ENCODE measurements at regions not wholly inside any gene's neighbourhood (a gene's known extent, or its start where the extent isn't known, plus 50 kb on each side); places are given as distances from the start of the nearest gene placed in this dataset.

DNA sequence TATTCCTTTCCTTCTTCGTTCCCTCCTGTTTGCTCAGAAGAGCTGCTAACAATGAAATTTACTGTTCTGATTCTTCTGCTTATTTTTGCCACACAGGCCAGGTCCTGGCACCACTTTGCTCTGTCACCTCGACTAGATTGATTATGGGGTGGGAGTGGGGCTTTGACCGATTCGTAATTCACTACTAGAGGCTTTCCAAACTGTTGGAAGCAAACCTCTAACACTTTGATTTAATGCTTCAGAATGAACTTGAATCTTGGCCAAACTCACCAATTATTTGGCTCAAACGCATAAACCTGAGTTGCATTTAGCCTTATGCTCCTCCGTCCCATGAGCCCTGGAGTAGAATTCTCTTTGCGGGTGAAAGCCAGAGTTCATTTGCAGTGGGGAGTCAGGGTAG, 476.2 kb upstream of the FZD8 start:
- Histone ChIP-seq H3K36me3 (ENCODE audit: control insufficient read depth in 2 of 2, extremely low read depth in 1 of 2, insufficient read depth in 1 of 2, low read length in 1 of 2) (no peaks in the 10 kb centered on the region), H3K27me3 (replicated peaks in 1 of 2; ENCODE audit: control insufficient read depth in 2 of 2, extremely low read depth in 1 of 2, insufficient read depth in 2 of 2, low read length in 1 of 2) (no peaks in the 10 kb centered on the region), H3K4me3 (ENCODE audit: control insufficient read depth in 1 of 2, extremely low read depth in 1 of 2, low read length in 1 of 2) (no peak overlapping the region), H3K4me1 (ENCODE audit: control insufficient read depth in 1 of 2, extremely low read depth in 1 of 2, insufficient read depth in 2 of 2, low read length in 2 of 2) (no peaks in the 10 kb centered on the region), H3K27ac (ENCODE audit: low read length) (no peak overlapping the region), H3K9me3 (no peaks in the 10 kb centered on the region)
- ATAC-seq (replicated peaks in 1 of 4) (no peak), DNase-seq (no peak)
- H3K4me1 Mint-ChIP-seq = no peaks in the 10 kb centered on the region
- no peak overlapping the region for H3K4me3 Mint-ChIP-seq
- H3K36me3 Mint-ChIP-seq = no peaks in the 10 kb centered on the region
- POLR2A ChIA-PET = no interaction called here
- H3K9me3 Mint-ChIP-seq = peaks cover 7 to 13% (median 12%) of the 10 kb centered on the region in 3 donors
- H3K27ac Mint-ChIP-seq = no peak overlapping the region
- H3K27me3 Mint-ChIP-seq = no peaks in the 10 kb centered on the region
- WGBS (ENCODE audit: insufficient coverage) = no CpG with 5 or more reads among the region's 7 CpGs
- CTCF ChIA-PET = no interaction called here

DNA sequence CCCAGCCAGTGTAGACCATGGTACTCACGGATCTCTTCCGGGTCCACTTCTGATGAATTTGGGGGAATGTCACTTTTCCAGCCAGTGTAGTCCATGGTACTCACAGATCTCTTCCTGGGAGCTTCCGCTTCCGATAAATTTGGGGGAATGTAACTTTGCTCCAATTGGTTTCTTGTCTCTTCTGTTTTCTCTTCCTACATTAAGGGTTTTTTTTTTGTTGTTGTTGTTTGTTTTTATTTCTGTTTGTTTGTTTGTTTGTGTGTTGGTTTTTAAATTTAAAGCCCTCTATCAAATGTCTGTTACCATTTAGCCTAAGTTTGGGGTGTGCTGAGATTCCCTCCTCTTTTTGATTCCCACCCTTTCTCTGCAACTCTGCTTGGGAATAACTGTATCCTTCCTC, 475.8 kb upstream of the FZD8 start:
- Mint-ChIP-seq H3K36me3 (no peaks in the 10 kb centered on the region), H3K9me3 (peaks cover 7 to 13% (median 10%) of the 10 kb centered on the region in 3 donors), H3K4me3 (no peak overlapping the region), H3K27ac (peak overlapping the region in 1 of 2 donors; percentile 37), H3K27me3 (no peaks in the 10 kb centered on the region), H3K4me1 (no peaks in the 10 kb centered on the region)
- POLR2A ChIA-PET = no interaction called here
- Histone ChIP-seq H3K4me3 (ENCODE audit: control insufficient read depth in 1 of 2, extremely low read depth in 1 of 2, low read length in 1 of 2) (no peak overlapping the region), H3K36me3 (ENCODE audit: control insufficient read depth in 2 of 2, extremely low read depth in 1 of 2, insufficient read depth in 1 of 2, low read length in 1 of 2) (no peaks in the 10 kb centered on the region), H3K27ac (ENCODE audit: low read length) (no peak overlapping the region), H3K9me3 (no peaks in the 10 kb centered on the region), H3K27me3 (replicated peaks in 1 of 2; ENCODE audit: control insufficient read depth in 2 of 2, extremely low read depth in 1 of 2, insufficient read depth in 2 of 2, low read length in 1 of 2) (no peaks in the 10 kb centered on the region), H3K4me1 (ENCODE audit: control insufficient read depth in 1 of 2, extremely low read depth in 1 of 2, insufficient read depth in 2 of 2, low read length in 2 of 2) (no peaks in the 10 kb centered on the region)
- no peak for ATAC-seq (replicated peaks in 1 of 4)
- DNase-seq = no peak
- 100% methylated on average over 1 of the region's 4 CpGs for WGBS (ENCODE audit: insufficient coverage)
- CTCF ChIA-PET = no interaction called here

DNA sequence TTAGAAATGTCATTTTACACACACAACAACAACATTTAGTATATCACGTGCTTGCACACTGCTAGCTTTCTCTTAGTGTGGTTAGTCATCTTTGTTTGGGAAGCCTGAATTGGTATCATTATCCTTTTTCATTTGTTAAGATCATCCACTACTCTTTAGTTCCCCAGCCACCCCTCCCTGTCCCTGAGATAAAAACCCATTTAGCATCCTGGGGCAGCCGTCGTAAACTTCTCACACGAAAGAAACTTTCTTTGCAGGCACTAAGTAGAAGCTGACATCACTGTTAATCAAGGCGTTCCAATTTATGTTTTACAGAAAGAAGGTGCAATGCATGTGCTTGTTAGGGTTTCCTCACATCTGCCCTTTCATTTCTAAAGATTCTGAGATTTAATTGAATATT, 475.1 kb upstream of the FZD8 start:
- Histone ChIP-seq H3K9me3 (no peaks in the 10 kb centered on the region), H3K27me3 (replicated peaks in 1 of 2; ENCODE audit: control insufficient read depth in 2 of 2, extremely low read depth in 1 of 2, insufficient read depth in 2 of 2, low read length in 1 of 2) (no peaks in the 10 kb centered on the region), H3K4me1 (ENCODE audit: control insufficient read depth in 1 of 2, extremely low read depth in 1 of 2, insufficient read depth in 2 of 2, low read length in 2 of 2) (no peaks in the 10 kb centered on the region), H3K4me3 (ENCODE audit: control insufficient read depth in 1 of 2, extremely low read depth in 1 of 2, low read length in 1 of 2) (no peak overlapping the region), H3K27ac (ENCODE audit: low read length) (no peak overlapping the region), H3K36me3 (ENCODE audit: control insufficient read depth in 2 of 2, extremely low read depth in 1 of 2, insufficient read depth in 1 of 2, low read length in 1 of 2) (no peaks in the 10 kb centered on the region)
- Mint-ChIP-seq H3K27ac (no peak overlapping the region), H3K4me3 (no peak overlapping the region), H3K9me3 (peaks cover 7 to 13% (median 10%) of the 10 kb centered on the region in 3 donors), H3K36me3 (no peaks in the 10 kb centered on the region), H3K27me3 (no peaks in the 10 kb centered on the region), H3K4me1 (no peaks in the 10 kb centered on the region)
- CTCF ChIA-PET = no interaction called here
- WGBS (ENCODE audit: insufficient coverage) = no CpG with 5 or more reads among the region's 5 CpGs
- POLR2A ChIA-PET = no interaction called here
- DNase-seq = no peak
- no peak for ATAC-seq (replicated peaks in 1 of 4)

DNA sequence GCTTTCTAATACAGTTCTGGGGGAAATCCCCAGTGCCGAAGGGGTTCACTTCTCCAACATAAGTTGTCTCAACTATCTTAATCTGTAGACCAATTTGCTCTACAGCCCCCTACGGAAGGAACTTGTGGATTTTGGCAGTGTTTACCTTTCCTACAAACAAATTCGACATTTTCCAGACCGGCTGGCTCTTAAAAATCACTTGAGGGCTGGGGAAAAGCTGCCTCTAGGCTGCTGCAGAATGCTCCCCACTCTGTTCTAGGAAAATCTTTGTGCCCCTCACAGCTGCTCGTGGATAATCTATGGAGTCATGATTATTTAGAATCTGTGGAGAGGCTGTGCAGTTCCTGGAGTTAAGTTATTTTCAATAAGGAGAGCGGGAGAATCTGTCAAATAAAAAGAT, 474.6 kb upstream of the FZD8 start:
- ChIA-PET POLR2A (no interaction called here), CTCF (no interaction called here)
- ATAC-seq (replicated peaks in 1 of 4) = no peak
- no peak overlapping the region for H3K27ac Mint-ChIP-seq
- Histone ChIP-seq H3K4me3 (ENCODE audit: control insufficient read depth in 1 of 2, extremely low read depth in 1 of 2, low read length in 1 of 2) (no peak overlapping the region), H3K9me3 (no peaks in the 10 kb centered on the region), H3K27ac (ENCODE audit: low read length) (no peak overlapping the region), H3K4me1 (ENCODE audit: control insufficient read depth in 1 of 2, extremely low read depth in 1 of 2, insufficient read depth in 2 of 2, low read length in 2 of 2) (no peaks in the 10 kb centered on the region), H3K27me3 (replicated peaks in 1 of 2; ENCODE audit: control insufficient read depth in 2 of 2, extremely low read depth in 1 of 2, insufficient read depth in 2 of 2, low read length in 1 of 2) (no peaks in the 10 kb centered on the region), H3K36me3 (ENCODE audit: control insufficient read depth in 2 of 2, extremely low read depth in 1 of 2, insufficient read depth in 1 of 2, low read length in 1 of 2) (no peaks in the 10 kb centered on the region)
- no peak overlapping the region for H3K4me3 Mint-ChIP-seq
- peaks cover 7 to 13% (median 10%) of the 10 kb centered on the region in 3 donors for H3K9me3 Mint-ChIP-seq
- no peaks in the 10 kb centered on the region for H3K27me3 Mint-ChIP-seq
- WGBS (ENCODE audit: insufficient coverage) = 79% methylated on average over 4 of the region's 6 CpGs
- no peaks in the 10 kb centered on the region for H3K36me3 Mint-ChIP-seq
- no peaks in the 10 kb centered on the region for H3K4me1 Mint-ChIP-seq
- no peak for DNase-seq

DNA sequence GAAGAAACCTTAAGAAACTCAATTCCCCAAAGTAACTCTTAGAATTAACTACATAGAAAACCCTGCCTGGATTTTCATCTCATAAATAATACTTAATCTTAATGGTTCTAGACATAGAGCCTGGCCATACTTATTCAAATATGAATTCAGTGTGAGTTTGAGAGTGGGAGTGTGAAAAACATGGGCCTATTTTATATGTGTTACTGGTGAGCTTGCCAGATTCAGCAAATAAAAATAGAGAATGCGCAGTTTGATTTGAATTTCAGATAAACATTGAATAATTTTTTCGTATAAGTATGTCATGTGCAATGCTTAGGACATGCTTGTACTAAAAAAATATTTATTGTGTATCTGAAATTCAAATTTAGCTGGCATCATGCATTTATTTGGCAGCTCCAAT, 473.9 kb upstream of the FZD8 start:
- no peaks in the 10 kb centered on the region for H3K36me3 Mint-ChIP-seq
- H3K4me3 ChIP-seq (ENCODE audit: control insufficient read depth in 1 of 2, extremely low read depth in 1 of 2, low read length in 1 of 2) = no peak overlapping the region
- H3K4me1 Mint-ChIP-seq = no peaks in the 10 kb centered on the region
- H3K4me3 Mint-ChIP-seq = no peak overlapping the region
- no peaks in the 10 kb centered on the region for H3K27me3 Mint-ChIP-seq
- DNase-seq (no peak), ATAC-seq (replicated peaks in 1 of 4) (no peak)
- H3K9me3 Mint-ChIP-seq = peaks cover 7 to 11% (median 10%) of the 10 kb centered on the region in 3 donors
- H3K4me1 ChIP-seq (ENCODE audit: control insufficient read depth in 1 of 2, extremely low read depth in 1 of 2, insufficient read depth in 2 of 2, low read length in 2 of 2) = no peaks in the 10 kb centered on the region
- no peak overlapping the region for H3K27ac Mint-ChIP-seq
- H3K27ac ChIP-seq (ENCODE audit: low read length) = no peak overlapping the region
- ChIA-PET CTCF (no interaction called here), POLR2A (interaction anchor here in 1 of 2 donors (0.6 kb wide), 1 partner anchor 868 kb away, joined by 3 read pairs; no protein-coding TSS in a partner anchor)
- no peaks in the 10 kb centered on the region for H3K9me3 ChIP-seq
- no peaks in the 10 kb centered on the region for H3K36me3 ChIP-seq (ENCODE audit: control insufficient read depth in 2 of 2, extremely low read depth in 1 of 2, insufficient read depth in 1 of 2, low read length in 1 of 2)
- no peaks in the 10 kb centered on the region for H3K27me3 ChIP-seq (replicated peaks in 1 of 2; ENCODE audit: control insufficient read depth in 2 of 2, extremely low read depth in 1 of 2, insufficient read depth in 2 of 2, low read length in 1 of 2)
- no CpG with 5 or more reads among the region's 2 CpGs for WGBS (ENCODE audit: insufficient coverage)

DNA sequence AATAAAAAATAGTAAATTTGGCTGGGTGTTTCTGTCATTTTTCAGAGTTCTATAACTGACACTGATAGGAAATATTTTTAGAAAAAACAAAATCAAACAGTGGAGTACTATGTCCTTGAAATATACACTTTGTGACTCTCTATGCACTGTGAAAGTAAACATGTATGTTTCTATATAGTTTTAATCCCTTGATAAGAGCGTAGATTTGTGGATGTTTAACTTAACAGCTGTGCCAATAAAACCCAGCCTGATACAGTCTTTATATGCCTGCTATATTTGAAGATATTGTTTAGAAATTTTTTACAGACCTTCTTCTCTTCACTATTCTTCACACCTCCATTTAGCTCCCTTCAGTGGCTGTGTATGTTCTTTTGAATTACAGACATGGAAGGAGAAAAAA, 473.3 kb upstream of the FZD8 start:
- Mint-ChIP-seq H3K9me3 (peaks cover 7 to 11% (median 11%) of the 10 kb centered on the region in 3 donors), H3K4me3 (no peak overlapping the region), H3K36me3 (no peaks in the 10 kb centered on the region), H3K27ac (no peak overlapping the region), H3K27me3 (no peaks in the 10 kb centered on the region), H3K4me1 (no peaks in the 10 kb centered on the region)
- H3K9me3 ChIP-seq = no peaks in the 10 kb centered on the region
- no peak for DNase-seq
- H3K4me1 ChIP-seq (ENCODE audit: control insufficient read depth in 1 of 2, extremely low read depth in 1 of 2, insufficient read depth in 2 of 2, low read length in 2 of 2) = no peaks in the 10 kb centered on the region
- POLR2A ChIA-PET = no interaction called here
- CTCF ChIA-PET = no interaction called here
- no CpG with 5 or more reads among the region's 1 CpG for WGBS (ENCODE audit: insufficient coverage)
- H3K36me3 ChIP-seq (ENCODE audit: control insufficient read depth in 2 of 2, extremely low read depth in 1 of 2, insufficient read depth in 1 of 2, low read length in 1 of 2) = no peaks in the 10 kb centered on the region
- no peak overlapping the region for H3K27ac ChIP-seq (ENCODE audit: low read length)
- no peak for ATAC-seq (replicated peaks in 1 of 4)
- H3K4me3 ChIP-seq (ENCODE audit: control insufficient read depth in 1 of 2, extremely low read depth in 1 of 2, low read length in 1 of 2) = no peak overlapping the region
- no peaks in the 10 kb centered on the region for H3K27me3 ChIP-seq (replicated peaks in 1 of 2; ENCODE audit: control insufficient read depth in 2 of 2, extremely low read depth in 1 of 2, insufficient read depth in 2 of 2, low read length in 1 of 2)

DNA sequence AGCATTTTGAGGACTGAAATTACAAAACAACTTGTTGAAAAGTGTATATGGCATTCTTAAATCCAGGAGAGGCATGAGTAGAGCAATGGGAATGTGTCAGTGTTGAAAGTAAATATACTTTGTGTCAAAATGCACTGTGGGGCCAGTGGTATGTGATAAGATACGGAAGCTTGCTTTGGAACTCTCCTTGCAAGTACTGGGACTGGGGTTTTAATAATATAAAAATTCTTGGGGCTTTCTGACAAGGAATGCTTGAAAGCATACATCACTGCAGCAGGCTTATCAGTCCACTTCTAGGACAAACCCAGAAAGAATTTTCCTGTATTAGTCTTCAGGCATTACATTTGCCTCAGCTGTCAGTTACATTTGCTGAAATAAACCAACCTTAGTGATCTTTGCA, 472.8 kb upstream of the FZD8 start:
- CTCF ChIA-PET = no interaction called here
- no peak overlapping the region for H3K4me3 Mint-ChIP-seq
- no peak overlapping the region for H3K4me3 ChIP-seq (ENCODE audit: control insufficient read depth in 1 of 2, extremely low read depth in 1 of 2, low read length in 1 of 2)
- no peak for DNase-seq
- H3K4me1 Mint-ChIP-seq = no peaks in the 10 kb centered on the region
- no peaks in the 10 kb centered on the region for H3K36me3 ChIP-seq (ENCODE audit: control insufficient read depth in 2 of 2, extremely low read depth in 1 of 2, insufficient read depth in 1 of 2, low read length in 1 of 2)
- H3K4me1 ChIP-seq (ENCODE audit: control insufficient read depth in 1 of 2, extremely low read depth in 1 of 2, insufficient read depth in 2 of 2, low read length in 2 of 2) = no peaks in the 10 kb centered on the region
- H3K27ac Mint-ChIP-seq = no peak overlapping the region
- H3K27ac ChIP-seq (ENCODE audit: low read length) = no peak overlapping the region
- no peak for ATAC-seq (replicated peaks in 1 of 4)
- H3K27me3 ChIP-seq (replicated peaks in 1 of 2; ENCODE audit: control insufficient read depth in 2 of 2, extremely low read depth in 1 of 2, insufficient read depth in 2 of 2, low read length in 1 of 2) = no peaks in the 10 kb centered on the region
- H3K27me3 Mint-ChIP-seq = no peaks in the 10 kb centered on the region
- H3K9me3 ChIP-seq = no peaks in the 10 kb centered on the region
- WGBS (ENCODE audit: insufficient coverage) = no CpG with 5 or more reads among the region's 1 CpG
- H3K36me3 Mint-ChIP-seq = no peaks in the 10 kb centered on the region
- peaks cover 7 to 11% (median 8%) of the 10 kb centered on the region in 3 donors for H3K9me3 Mint-ChIP-seq
- POLR2A ChIA-PET = no interaction called here
